A673 (cell line): ENCODE measurements at regions not wholly inside any gene's neighbourhood (a gene's known extent, or its start where the extent isn't known, plus 50 kb on each side); places are given as distances from the start of the nearest gene placed in this dataset.

ENCODE experiments used
- BruUV-seq: library from RNA; stranded (reverse); fragments of 400-500 nt; replicated peaks from 2 replicates; lab custom pipeline; 2021; lab: Mats Ljungman, UMichigan
- CTCF ChIA-PET: fragments of 300-600 bp; sonication (Branson Sonifier 250); formaldehyde crosslinking; loops from one replicate; lab custom pipeline; 2022; ENCODE audit warnings: antibody characterized with exemption; lab: Charles Lee
- POLR2A ChIA-PET: fragments of 300-600 bp; sonication (Branson Sonifier 250); formaldehyde crosslinking; loops from one replicate; lab custom pipeline; 2022; ENCODE audit warnings: antibody characterized with exemption; ENCODE audit not compliant: low non-redundant PET; lab: Charles Lee
- DNase-seq: peaks from one replicate; pipeline ENCODE4 v3.0.0-alpha.2; 2015; ENCODE audit warnings: low spot score
- H3K27ac ChIP-seq: fragments of 200-600 bp; sonication (generic); 2 replicates; pipeline ENCODE4 v1.5.1; 2016; ENCODE audit warnings: mixed run types, low read depth, mild to moderate bottlenecking, mixed read lengths, antibody characterized with exemption, low read length; ENCODE audit not compliant: poor library complexity, severe bottlenecking
- H3K27me3 ChIP-seq: fragments of 200-600 bp; sonication (generic); replicated peaks from 2 replicates; pipeline ENCODE4 v1.6.1; 2017; ENCODE audit warnings: mixed run types, low read depth, mild to moderate bottlenecking, mixed read lengths, antibody characterized with exemption, low read length; ENCODE audit not compliant: insufficient read depth, poor library complexity
- H3K36me3 ChIP-seq: fragments of 200-600 bp; sonication (generic); 2 replicates; pipeline ENCODE4 v1.6.1; 2016; ENCODE audit warnings: mixed run types, mild to moderate bottlenecking, mixed read lengths, antibody characterized with exemption, low read length; ENCODE audit not compliant: insufficient read depth, poor library complexity, severe bottlenecking
- H3K4me1 ChIP-seq: fragments of 200-600 bp; sonication (generic); 2 replicates; pipeline ENCODE4 v1.6.1; 2017; ENCODE audit warnings: mixed run types, mild to moderate bottlenecking, mixed read lengths, antibody characterized with exemption, low read length; ENCODE audit not compliant: insufficient read depth, poor library complexity, severe bottlenecking
- H3K4me3 ChIP-seq: fragments of 200-600 bp; sonication (generic); 2 replicates; pipeline ENCODE4 v1.5.1; 2016; ENCODE audit warnings: low read depth, mixed run types, mild to moderate bottlenecking, mixed read lengths, low read length; ENCODE audit not compliant: poor library complexity, severe bottlenecking
- H3K9me3 ChIP-seq: fragments of 200-600 bp; sonication (generic); 2 replicates; pipeline ENCODE4 v1.6.1; 2016; ENCODE audit warnings: mixed run types, low read depth, mild to moderate bottlenecking, mixed read lengths, antibody characterized with exemption, low read length; ENCODE audit not compliant: poor library complexity, severe bottlenecking
- EZH2 ChIP-seq: fragments of 200-600 bp; sonication (generic); IDR thresholded peaks from 2 replicates; pipeline ENCODE4 v1.6.1; 2017; ENCODE audit warnings: borderline replicate concordance, low read depth, mild to moderate bottlenecking, mixed read lengths, antibody characterized with exemption, low read length; ENCODE audit not compliant: poor library complexity, severe bottlenecking
- intact Hi-C: fragments of 100-400 bp; cut with micrococcal nuclease; formaldehyde crosslinking; loops from one replicate; pipeline ENCODE4 v1.10.0; 2022; ENCODE audit not compliant: unreplicated experiment
- TF ChIP-seq, protein P1 (sequence below): fragments of 300-800, 200-600 bp; sonication (generic); conservative IDR thresholded peaks from 2 replicates; pipeline ENCODE4 v1.5.1; 2017; ENCODE audit warnings: low read depth, mild to moderate bottlenecking, antibody characterized with exemption, low read length, moderate library complexity, mixed read lengths

DNA sequence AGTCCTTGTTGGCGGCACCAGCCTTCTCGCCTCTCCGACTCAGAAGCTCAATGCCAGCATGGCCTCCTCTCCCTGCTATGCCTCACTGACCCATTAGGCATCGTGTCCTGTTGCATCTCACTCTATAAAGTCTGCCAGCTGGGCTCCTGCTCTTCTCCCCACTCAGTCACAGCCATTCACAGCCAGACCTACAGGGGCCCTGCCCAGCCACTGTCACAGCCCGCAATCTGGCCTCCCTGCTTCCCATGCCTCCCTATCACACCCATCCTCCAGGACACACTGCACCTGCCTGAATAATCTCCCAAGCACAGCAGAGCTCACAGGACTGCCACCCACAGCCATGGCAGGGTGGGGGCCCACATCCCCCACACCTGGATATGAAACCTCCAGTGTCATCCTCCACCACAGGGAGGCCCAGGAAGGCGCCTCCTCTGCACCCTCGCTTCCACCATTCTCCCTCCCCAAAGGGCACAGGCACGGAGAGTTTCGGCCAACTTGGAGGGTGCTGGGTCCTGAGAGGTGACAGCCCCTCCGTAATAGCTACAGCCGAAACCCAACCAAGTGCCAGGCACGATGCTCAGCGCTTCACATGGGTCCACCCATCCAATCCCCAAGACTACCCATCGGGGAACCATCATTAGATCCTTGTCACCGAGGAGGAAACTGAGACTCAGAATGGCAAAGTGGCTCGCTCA is 370.3 kb downstream of the BCL11B start:
- H3K36me3 ChIP-seq: no peaks in the 10 kb centered on the region
- no TSS peak for BruUV-seq
- H3K27ac ChIP-seq: no peak overlapping the region
- POLR2A ChIA-PET: no interaction called here
- intact Hi-C loops: no loop called here
- TF ChIP-seq, protein P1, sequence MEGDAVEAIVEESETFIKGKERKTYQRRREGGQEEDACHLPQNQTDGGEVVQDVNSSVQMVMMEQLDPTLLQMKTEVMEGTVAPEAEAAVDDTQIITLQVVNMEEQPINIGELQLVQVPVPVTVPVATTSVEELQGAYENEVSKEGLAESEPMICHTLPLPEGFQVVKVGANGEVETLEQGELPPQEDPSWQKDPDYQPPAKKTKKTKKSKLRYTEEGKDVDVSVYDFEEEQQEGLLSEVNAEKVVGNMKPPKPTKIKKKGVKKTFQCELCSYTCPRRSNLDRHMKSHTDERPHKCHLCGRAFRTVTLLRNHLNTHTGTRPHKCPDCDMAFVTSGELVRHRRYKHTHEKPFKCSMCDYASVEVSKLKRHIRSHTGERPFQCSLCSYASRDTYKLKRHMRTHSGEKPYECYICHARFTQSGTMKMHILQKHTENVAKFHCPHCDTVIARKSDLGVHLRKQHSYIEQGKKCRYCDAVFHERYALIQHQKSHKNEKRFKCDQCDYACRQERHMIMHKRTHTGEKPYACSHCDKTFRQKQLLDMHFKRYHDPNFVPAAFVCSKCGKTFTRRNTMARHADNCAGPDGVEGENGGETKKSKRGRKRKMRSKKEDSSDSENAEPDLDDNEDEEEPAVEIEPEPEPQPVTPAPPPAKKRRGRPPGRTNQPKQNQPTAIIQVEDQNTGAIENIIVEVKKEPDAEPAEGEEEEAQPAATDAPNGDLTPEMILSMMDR: no peak
- TF ChIP-seq EZH2: no peak
- no peaks in the 10 kb centered on the region for H3K9me3 ChIP-seq
- no peak overlapping the region for H3K4me3 ChIP-seq
- CTCF ChIA-PET: no interaction called here
- no peak for DNase-seq
- H3K4me1 ChIP-seq: peaks cover 3% of the 10 kb centered on the region
- H3K27me3 ChIP-seq: no peaks in the 10 kb centered on the region

DNA sequence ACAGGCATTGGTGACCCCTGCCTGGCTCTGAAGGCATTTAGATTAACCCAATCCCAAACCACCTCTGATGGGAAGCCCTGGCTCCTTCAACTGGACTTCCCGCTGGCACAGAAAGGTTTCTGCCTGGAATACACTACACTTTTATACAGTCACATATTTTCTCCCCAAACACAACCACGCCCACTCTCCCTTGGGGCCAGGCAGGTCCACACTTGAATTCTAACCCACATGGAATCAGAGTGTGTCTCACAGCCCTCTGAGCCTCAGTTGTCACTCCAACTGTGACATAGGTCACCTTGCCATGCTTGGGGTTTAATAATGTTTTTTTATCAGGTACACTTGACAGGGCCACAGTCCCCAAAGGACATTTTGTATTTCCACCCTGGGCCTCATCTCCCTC is 368.6 kb downstream of the BCL11B start:
- H3K27me3 ChIP-seq: no peaks in the 10 kb centered on the region
- TF ChIP-seq, protein P1: no peak
- TF ChIP-seq EZH2: no peak
- POLR2A ChIA-PET: no interaction called here
- no TSS peak for BruUV-seq
- H3K9me3 ChIP-seq: no peaks in the 10 kb centered on the region
- CTCF ChIA-PET: no interaction called here
- no peak overlapping the region for H3K4me3 ChIP-seq
- no peaks in the 10 kb centered on the region for H3K36me3 ChIP-seq
- peaks cover 5% of the 10 kb centered on the region for H3K4me1 ChIP-seq
- no peak overlapping the region for H3K27ac ChIP-seq
- DNase-seq: no peak
- intact Hi-C loops: no loop called here

DNA sequence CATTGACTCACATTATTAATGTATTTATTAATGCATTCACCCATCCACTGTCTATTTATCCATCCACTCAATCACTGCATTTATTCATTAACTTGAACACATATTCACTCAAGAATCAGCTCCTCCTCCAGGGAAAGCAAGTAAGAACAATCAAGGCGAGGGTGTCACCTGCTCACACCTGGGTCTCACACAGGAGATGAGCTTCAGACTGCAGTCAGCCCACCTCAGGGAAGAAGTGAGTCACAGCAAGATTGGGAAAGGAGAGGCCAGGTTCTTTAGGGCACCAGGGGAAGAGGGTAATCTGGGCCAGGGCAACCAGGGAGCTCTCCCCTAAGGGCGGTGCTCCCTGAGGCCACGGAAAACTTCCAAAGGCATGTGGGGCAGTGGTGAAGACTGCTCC is 367.3 kb downstream of the BCL11B start:
- CTCF ChIA-PET: no interaction called here
- DNase-seq: no peak
- intact Hi-C loops: no loop called here
- Histone ChIP-seq H3K4me1 (peaks cover 5% of the 10 kb centered on the region), H3K27ac (no peak overlapping the region), H3K9me3 (no peaks in the 10 kb centered on the region), H3K4me3 (no peak overlapping the region), H3K36me3 (no peaks in the 10 kb centered on the region), H3K27me3 (no peaks in the 10 kb centered on the region)
- no TSS peak for BruUV-seq
- POLR2A ChIA-PET: no interaction called here
- TF ChIP-seq, protein P1: no peak
- TF ChIP-seq EZH2: no peak
